GM19452 (cell line): ENCODE measurements at regions not wholly inside any gene's neighbourhood (a gene's known extent, or its start where the extent isn't known, plus 50 kb on each side); places are given as distances from the start of the nearest gene placed in this dataset.

Source experiments
- ATAC-seq: cut with Tn5 transposase; IDR thresholded peaks from one replicate; pipeline ENCODE4 v1.9.1; 2021; ENCODE audit not compliant: unreplicated experiment

DNA sequence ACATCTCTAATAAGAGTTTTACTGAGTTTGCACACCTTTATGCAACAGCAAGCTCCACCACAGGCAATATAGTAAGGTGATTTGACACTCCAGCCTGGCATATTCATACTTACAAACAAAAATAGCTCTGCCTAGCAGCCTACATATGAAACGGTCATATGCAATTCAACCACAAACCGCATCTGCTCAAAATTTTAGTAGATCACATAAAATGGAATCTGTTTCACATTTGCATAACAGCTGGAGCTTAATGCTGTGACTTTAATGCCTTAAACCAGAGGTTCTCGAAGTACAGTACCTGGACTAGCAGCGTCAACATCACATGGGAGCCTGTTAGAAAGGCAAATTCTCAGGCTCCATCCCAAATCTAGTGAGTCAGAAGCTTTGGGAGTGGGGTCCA, 578.4 kb downstream of the CDH11 start:
- no peak for ATAC-seq

DNA sequence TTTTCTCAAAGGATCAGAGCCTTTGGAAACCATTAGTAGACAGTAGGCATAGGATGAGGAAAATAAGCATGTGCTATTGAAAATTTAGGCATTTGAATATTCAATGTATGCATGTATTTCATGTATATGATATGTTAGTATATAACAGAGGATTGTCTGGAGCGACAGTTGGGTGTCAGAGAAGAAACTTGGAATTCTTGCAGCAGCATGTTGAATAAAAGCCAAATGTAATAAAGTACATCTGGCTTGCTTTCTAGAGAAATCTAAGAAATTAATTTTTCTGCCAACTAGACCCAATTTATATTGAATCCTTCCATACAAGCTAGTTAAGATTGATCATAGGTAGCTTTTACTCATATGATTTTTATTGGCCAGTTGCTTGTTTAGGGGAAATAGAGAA, 578.8 kb downstream of the CDH11 start:
- ATAC-seq: no peak

GRCh38 chr16:64542152-64542551, 579.7 kb downstream of the CDH11 start:
- no peak for ATAC-seq

DNA sequence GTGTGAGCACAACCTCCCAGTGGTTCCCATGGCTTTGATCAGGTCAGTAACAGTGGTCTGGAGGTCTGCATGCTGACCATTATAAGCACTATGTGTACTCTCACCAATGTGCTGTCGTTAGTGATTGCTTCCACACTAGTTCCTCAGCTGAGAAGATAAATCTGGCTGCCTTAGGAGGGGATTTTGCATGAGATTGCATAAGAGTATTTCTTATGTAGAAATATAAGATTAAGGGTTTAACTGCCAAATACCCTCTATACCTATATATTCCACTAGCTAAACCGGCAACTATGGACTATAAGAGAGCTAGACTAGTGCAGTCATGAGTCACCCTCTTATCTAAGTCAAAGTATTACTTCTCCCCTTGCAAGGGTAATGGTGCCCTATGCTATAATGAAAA, 580.2 kb downstream of the CDH11 start:
- ATAC-seq: no peak

GRCh38 chr16:64540434-64540833, 581.4 kb downstream of the CDH11 start:
- no peak for ATAC-seq

GRCh38 chr16:64539811-64540371, 582.0 kb downstream of the CDH11 start:
- ATAC-seq: no peak

GRCh38 chr16:64534180-64534780, 587.6 kb downstream of the CDH11 start:
- no peak for ATAC-seq

GRCh38 chr16:64532691-64533090, 589.2 kb downstream of the CDH11 start:
- no peak for ATAC-seq

GRCh38 chr16:64532117-64532516, 589.7 kb downstream of the CDH11 start:
- ATAC-seq: no peak

- ATAC-seq: no peak
These were observed 590.5 kb downstream of the CDH11 start for GRCh38 chr16:64531401-64531800.

DNA sequence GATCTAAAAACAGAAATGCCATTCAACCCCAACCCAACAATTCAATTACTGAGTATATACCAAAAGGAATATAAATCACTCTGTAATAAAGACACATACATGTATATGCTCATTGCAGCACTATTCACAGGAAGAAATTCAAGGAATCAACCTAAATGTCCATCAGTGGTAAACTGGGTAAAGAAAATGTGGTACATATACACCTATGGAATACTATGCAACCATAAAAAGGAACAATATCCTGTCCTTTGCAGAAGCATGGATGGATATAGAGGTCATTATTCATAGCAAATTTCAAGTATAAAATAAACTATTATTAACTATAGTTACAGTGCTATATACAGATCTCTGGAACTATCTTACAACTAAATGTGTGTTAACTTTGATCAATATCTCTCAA, 599.3 kb downstream of the CDH11 start:
- ATAC-seq: no peak

DNA sequence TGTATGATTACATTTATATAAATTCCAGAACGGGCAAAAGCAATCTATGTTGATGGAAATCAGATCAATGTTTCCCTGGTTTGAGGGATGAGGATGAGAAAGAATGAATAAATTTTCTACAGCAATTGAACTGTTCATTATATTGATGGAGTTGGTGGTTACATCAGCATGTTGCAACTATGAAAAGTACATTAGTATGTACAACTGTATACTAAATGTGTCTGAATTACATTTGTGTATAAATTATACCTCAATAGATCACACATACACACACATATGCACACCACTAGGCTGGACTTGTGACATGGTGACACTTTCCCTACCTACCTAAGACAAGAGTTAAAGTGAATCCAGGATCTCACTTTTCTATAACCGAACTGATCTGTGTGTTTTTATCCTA, 608.0 kb downstream of the CDH11 start:
- no peak for ATAC-seq

- no peak for ATAC-seq
These were observed 614.4 kb downstream of the CDH11 start for GRCh38 chr16:64507240-64508024.

- ATAC-seq: no peak
These were observed 622.7 kb downstream of the CDH11 start for GRCh38 chr16:64499211-64499610.

- no peak for ATAC-seq
These were observed 623.5 kb downstream of the CDH11 start for GRCh38 chr16:64498363-64498762.

DNA sequence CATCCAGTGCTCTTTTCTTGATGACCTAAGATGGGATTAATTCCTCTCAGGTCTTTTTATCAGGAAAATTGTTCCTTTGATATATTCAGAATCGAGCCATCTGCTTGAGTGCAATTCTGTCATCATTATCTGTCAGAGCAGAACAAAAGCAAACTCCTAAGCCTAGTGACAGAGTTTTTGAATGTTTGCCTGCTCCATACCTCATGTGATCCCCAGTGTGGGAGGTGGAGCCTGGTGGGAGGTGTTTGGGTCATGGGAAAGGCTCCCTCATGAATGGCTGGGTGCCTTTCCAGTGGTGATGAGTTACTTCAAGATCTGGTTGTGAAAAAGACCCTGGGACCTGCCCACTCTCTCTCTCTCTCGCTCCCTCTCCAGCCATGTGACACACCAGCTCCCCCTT, 628.2 kb downstream of the CDH11 start:
- no peak for ATAC-seq

GRCh38 chr16:64489449-64489848, 632.4 kb downstream of the CDH11 start:
- no peak for ATAC-seq

GRCh38 chr16:64486561-64486960, 635.3 kb downstream of the CDH11 start:
- no peak for ATAC-seq

DNA sequence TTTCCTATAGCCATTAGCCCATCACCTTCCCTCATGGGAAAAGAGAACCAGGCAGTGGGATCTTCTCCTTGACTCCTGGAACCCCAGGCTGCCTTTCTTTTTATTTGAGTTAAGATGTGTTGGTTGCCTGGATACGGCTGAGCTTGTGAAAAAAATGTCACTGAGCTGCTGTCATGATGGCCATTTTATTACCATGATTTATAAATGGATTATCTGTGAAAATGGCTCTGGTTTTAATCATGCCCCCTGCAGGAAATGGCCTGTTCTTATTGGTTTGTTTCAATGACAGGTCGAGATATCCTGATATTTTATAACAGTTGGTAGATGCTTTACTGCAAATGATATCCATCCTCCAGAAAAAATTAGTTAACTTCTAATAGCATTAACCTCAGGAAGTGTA, 640.4 kb downstream of the CDH11 start:
- ATAC-seq: no peak

GRCh38 chr16:64478252-64478906, 643.5 kb downstream of the CDH11 start:
- no peak for ATAC-seq

- ATAC-seq: no peak
These were observed 646.1 kb downstream of the CDH11 start for GRCh38 chr16:64475627-64476351.
